ENCODE measurements at regions not wholly inside any gene's neighbourhood (a gene's known extent, or its start where the extent isn't known, plus 50 kb on each side); places are given as distances from the start of the nearest gene placed in this dataset.

DNA sequence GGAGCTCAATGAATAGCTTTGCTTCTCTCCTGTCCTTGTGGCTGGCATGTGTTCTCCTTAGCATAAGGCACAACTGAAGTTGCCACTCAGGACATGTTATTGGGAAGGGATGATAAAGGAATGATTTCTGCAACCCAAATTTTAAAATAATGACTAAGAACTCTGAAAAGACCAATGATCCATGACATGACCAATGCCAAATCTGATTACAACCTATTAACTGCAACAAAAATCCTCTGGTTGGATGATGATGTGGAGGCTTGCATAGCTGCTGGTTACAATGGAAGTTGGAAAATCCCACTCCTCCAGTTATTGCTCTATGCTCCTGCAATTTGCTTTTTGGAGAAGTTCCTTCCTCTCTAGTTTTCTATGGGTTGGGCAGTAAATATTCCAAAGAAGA, 63.4 kb upstream of the FBXL4 start:
- H3K27me3 ChIP-seq (ENCODE audit: insufficient read depth, low read depth): no peaks in the 10 kb centered on the region
- H3K79me2 ChIP-seq (ENCODE audit: insufficient read depth, low read depth): no peaks in the 10 kb centered on the region
- H3K4me2 ChIP-seq: no peak overlapping the region
- no peak overlapping the region for H3K9ac ChIP-seq
- no peaks in the 10 kb centered on the region for H3K36me3 ChIP-seq (ENCODE audit: insufficient read depth)
- H3K4me3 ChIP-seq (IDR thresholded peaks at IDR 0.05; ENCODE audit: insufficient read depth, low read depth, low read length): no peak overlapping the region
- H2AFZ ChIP-seq (ENCODE audit: low read depth): no peak overlapping the region
- peaks cover 3% of the 10 kb centered on the region for H3K4me1 ChIP-seq (ENCODE audit: low read depth, poor library complexity, severe bottlenecking)
- TF ChIP-seq, protein P1, sequence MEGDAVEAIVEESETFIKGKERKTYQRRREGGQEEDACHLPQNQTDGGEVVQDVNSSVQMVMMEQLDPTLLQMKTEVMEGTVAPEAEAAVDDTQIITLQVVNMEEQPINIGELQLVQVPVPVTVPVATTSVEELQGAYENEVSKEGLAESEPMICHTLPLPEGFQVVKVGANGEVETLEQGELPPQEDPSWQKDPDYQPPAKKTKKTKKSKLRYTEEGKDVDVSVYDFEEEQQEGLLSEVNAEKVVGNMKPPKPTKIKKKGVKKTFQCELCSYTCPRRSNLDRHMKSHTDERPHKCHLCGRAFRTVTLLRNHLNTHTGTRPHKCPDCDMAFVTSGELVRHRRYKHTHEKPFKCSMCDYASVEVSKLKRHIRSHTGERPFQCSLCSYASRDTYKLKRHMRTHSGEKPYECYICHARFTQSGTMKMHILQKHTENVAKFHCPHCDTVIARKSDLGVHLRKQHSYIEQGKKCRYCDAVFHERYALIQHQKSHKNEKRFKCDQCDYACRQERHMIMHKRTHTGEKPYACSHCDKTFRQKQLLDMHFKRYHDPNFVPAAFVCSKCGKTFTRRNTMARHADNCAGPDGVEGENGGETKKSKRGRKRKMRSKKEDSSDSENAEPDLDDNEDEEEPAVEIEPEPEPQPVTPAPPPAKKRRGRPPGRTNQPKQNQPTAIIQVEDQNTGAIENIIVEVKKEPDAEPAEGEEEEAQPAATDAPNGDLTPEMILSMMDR (conservative IDR thresholded peaks at IDR 0.05; ENCODE audit: low read depth, low read length): no peak
- H4K20me1 ChIP-seq (ENCODE audit: insufficient read depth): no peaks in the 10 kb centered on the region
- H3K27ac ChIP-seq: no peak overlapping the region

DNA sequence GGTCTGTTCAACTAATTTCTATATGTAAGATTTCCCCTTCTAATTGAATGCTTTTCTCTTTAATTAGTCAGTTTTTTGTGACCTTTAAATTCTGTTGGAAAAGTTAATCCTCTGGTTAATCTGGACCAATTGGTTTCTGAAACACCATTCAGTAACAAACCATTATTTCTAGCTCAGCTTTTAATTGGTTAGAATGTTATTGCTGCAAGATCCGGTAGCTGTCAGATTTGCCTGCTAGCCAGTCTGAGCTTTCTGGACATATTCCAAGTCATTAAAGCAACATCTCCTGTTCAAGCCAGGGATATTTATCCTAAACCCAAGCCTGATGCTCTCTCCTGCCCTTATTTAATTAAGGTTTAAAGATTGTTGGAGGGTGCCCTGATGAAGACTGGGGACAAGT, 55.1 kb upstream of the FBXL4 start:
- H3K9ac ChIP-seq: no peak overlapping the region
- H3K4me3 ChIP-seq (IDR thresholded peaks at IDR 0.05; ENCODE audit: insufficient read depth, low read depth, low read length): no peak overlapping the region
- no peak overlapping the region for H3K4me2 ChIP-seq
- H3K4me1 ChIP-seq (ENCODE audit: low read depth, poor library complexity, severe bottlenecking): no peaks in the 10 kb centered on the region
- H3K27me3 ChIP-seq (ENCODE audit: insufficient read depth, low read depth): no peaks in the 10 kb centered on the region
- H3K79me2 ChIP-seq (ENCODE audit: insufficient read depth, low read depth): no peaks in the 10 kb centered on the region
- H3K36me3 ChIP-seq (ENCODE audit: insufficient read depth): no peaks in the 10 kb centered on the region
- no peak overlapping the region for H2AFZ ChIP-seq (ENCODE audit: low read depth)
- no peaks in the 10 kb centered on the region for H4K20me1 ChIP-seq (ENCODE audit: insufficient read depth)
- H3K27ac ChIP-seq: no peak overlapping the region
- TF ChIP-seq, protein P1 (conservative IDR thresholded peaks at IDR 0.05; ENCODE audit: low read depth, low read length): no peak

DNA sequence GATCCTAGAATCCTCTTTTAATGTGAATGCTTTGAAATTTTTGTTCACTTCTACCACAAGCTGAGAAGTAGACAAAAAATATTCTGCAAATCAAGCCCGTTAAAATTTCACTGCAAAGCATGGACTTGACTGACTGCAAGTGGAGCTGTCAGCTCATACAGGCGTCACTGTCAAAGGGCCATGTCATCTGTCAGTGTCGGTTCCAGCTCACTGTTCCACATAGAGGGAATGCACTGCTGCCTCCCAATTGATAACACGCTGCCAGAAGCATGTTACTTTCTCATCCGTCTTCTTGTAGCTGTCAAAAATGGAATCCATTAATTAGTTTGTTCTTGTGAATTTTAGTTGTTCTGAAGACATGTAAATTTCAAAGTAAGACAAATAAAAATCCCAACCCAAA, 50.4 kb upstream of the FBXL4 start:
- H3K4me2 ChIP-seq: no peak overlapping the region
- H4K20me1 ChIP-seq (ENCODE audit: insufficient read depth): no peaks in the 10 kb centered on the region
- no peaks in the 10 kb centered on the region for H3K4me1 ChIP-seq (ENCODE audit: low read depth, poor library complexity, severe bottlenecking)
- no peak overlapping the region for H2AFZ ChIP-seq (ENCODE audit: low read depth)
- H3K79me2 ChIP-seq (ENCODE audit: insufficient read depth, low read depth): no peaks in the 10 kb centered on the region
- no peak overlapping the region for H3K9ac ChIP-seq
- H3K36me3 ChIP-seq (ENCODE audit: insufficient read depth): no peaks in the 10 kb centered on the region
- no peaks in the 10 kb centered on the region for H3K27me3 ChIP-seq (ENCODE audit: insufficient read depth, low read depth)
- H3K27ac ChIP-seq: no peak overlapping the region
- no peak overlapping the region for H3K4me3 ChIP-seq (IDR thresholded peaks at IDR 0.05; ENCODE audit: insufficient read depth, low read depth, low read length)
- TF ChIP-seq, protein P1 (conservative IDR thresholded peaks at IDR 0.05; ENCODE audit: low read depth, low read length): no peak

Data from KMS-11 (cell line).